A673 (cell line): ENCODE measurements at regions not wholly inside any gene's neighbourhood (a gene's known extent, or its start where the extent isn't known, plus 50 kb on each side); places are given as distances from the start of the nearest gene placed in this dataset.

Experiments used
- BruUV-seq: library from RNA; stranded (reverse); fragments of 400-500 nt; replicated peaks from 2 replicates; lab custom pipeline; 2021; lab: Mats Ljungman, UMichigan
- CTCF ChIA-PET: fragments of 300-600 bp; sonication (Branson Sonifier 250); formaldehyde crosslinking; loops from one replicate; lab custom pipeline; 2022; ENCODE audit warnings: antibody characterized with exemption; lab: Charles Lee
- POLR2A ChIA-PET: fragments of 300-600 bp; sonication (Branson Sonifier 250); formaldehyde crosslinking; loops from one replicate; lab custom pipeline; 2022; ENCODE audit warnings: antibody characterized with exemption; ENCODE audit not compliant: low non-redundant PET; lab: Charles Lee
- DNase-seq: peaks from one replicate; pipeline ENCODE4 v3.0.0-alpha.2; 2015; ENCODE audit warnings: low spot score
- H3K27ac ChIP-seq: fragments of 200-600 bp; sonication (generic); 2 replicates; pipeline ENCODE4 v1.5.1; 2016; ENCODE audit warnings: mixed run types, low read depth, mild to moderate bottlenecking, mixed read lengths, antibody characterized with exemption, low read length; ENCODE audit not compliant: poor library complexity, severe bottlenecking
- H3K27me3 ChIP-seq: fragments of 200-600 bp; sonication (generic); replicated peaks from 2 replicates; pipeline ENCODE4 v1.6.1; 2017; ENCODE audit warnings: mixed run types, low read depth, mild to moderate bottlenecking, mixed read lengths, antibody characterized with exemption, low read length; ENCODE audit not compliant: insufficient read depth, poor library complexity
- H3K36me3 ChIP-seq: fragments of 200-600 bp; sonication (generic); 2 replicates; pipeline ENCODE4 v1.6.1; 2016; ENCODE audit warnings: mixed run types, mild to moderate bottlenecking, mixed read lengths, antibody characterized with exemption, low read length; ENCODE audit not compliant: insufficient read depth, poor library complexity, severe bottlenecking
- H3K4me1 ChIP-seq: fragments of 200-600 bp; sonication (generic); 2 replicates; pipeline ENCODE4 v1.6.1; 2017; ENCODE audit warnings: mixed run types, mild to moderate bottlenecking, mixed read lengths, antibody characterized with exemption, low read length; ENCODE audit not compliant: insufficient read depth, poor library complexity, severe bottlenecking
- H3K4me3 ChIP-seq: fragments of 200-600 bp; sonication (generic); 2 replicates; pipeline ENCODE4 v1.5.1; 2016; ENCODE audit warnings: low read depth, mixed run types, mild to moderate bottlenecking, mixed read lengths, low read length; ENCODE audit not compliant: poor library complexity, severe bottlenecking
- H3K9me3 ChIP-seq: fragments of 200-600 bp; sonication (generic); 2 replicates; pipeline ENCODE4 v1.6.1; 2016; ENCODE audit warnings: mixed run types, low read depth, mild to moderate bottlenecking, mixed read lengths, antibody characterized with exemption, low read length; ENCODE audit not compliant: poor library complexity, severe bottlenecking
- CTCF ChIP-seq: fragments of 300-800, 200-600 bp; sonication (generic); conservative IDR thresholded peaks from 2 replicates; pipeline ENCODE4 v1.5.1; 2017; ENCODE audit warnings: low read depth, mild to moderate bottlenecking, antibody characterized with exemption, low read length, moderate library complexity, mixed read lengths
- EZH2 ChIP-seq: fragments of 200-600 bp; sonication (generic); IDR thresholded peaks from 2 replicates; pipeline ENCODE4 v1.6.1; 2017; ENCODE audit warnings: borderline replicate concordance, low read depth, mild to moderate bottlenecking, mixed read lengths, antibody characterized with exemption, low read length; ENCODE audit not compliant: poor library complexity, severe bottlenecking
- intact Hi-C: fragments of 100-400 bp; cut with micrococcal nuclease; formaldehyde crosslinking; loops from one replicate; pipeline ENCODE4 v1.10.0; 2022; ENCODE audit not compliant: unreplicated experiment

GRCh38 chr7:122211362-122211761, 67.3 kb upstream of the AASS start:
- Histone ChIP-seq H3K27ac (no peak overlapping the region), H3K4me3 (no peak overlapping the region), H3K36me3 (no peaks in the 10 kb centered on the region), H3K27me3 (no peaks in the 10 kb centered on the region), H3K9me3 (peaks cover 5% of the 10 kb centered on the region), H3K4me1 (no peaks in the 10 kb centered on the region)
- POLR2A ChIA-PET = no interaction called here
- CTCF ChIA-PET = no interaction called here
- no peak for DNase-seq
- TF ChIP-seq CTCF = no peak
- TF ChIP-seq EZH2 = no peak
- BruUV-seq = no TSS peak
- intact Hi-C loops = loop anchor here (10.0 kb wide), 1 partner anchor 117 kb away; no protein-coding TSS in a partner anchor

- no peak for TF ChIP-seq EZH2
- TF ChIP-seq CTCF = no peak
- Histone ChIP-seq H3K27me3 (no peaks in the 10 kb centered on the region), H3K4me1 (no peaks in the 10 kb centered on the region), H3K36me3 (no peaks in the 10 kb centered on the region), H3K4me3 (no peak overlapping the region), H3K9me3 (peaks cover 5% of the 10 kb centered on the region), H3K27ac (no peak overlapping the region)
- intact Hi-C loops = no loop called here
- no TSS peak for BruUV-seq
- ChIA-PET CTCF (no interaction called here), POLR2A (no interaction called here)
- no peak for DNase-seq
Observed at GRCh38 chr7:122206985-122207384, 62.9 kb upstream of the AASS start.

- Histone ChIP-seq H3K9me3 (peaks cover 5% of the 10 kb centered on the region), H3K36me3 (no peaks in the 10 kb centered on the region), H3K4me1 (no peaks in the 10 kb centered on the region), H3K27me3 (no peaks in the 10 kb centered on the region), H3K27ac (no peak overlapping the region), H3K4me3 (no peak overlapping the region)
- CTCF ChIA-PET = no interaction called here
- no peak for TF ChIP-seq EZH2
- no peak for TF ChIP-seq CTCF
- intact Hi-C loops = no loop called here
- BruUV-seq = no TSS peak
- POLR2A ChIA-PET = no interaction called here
- no peak for DNase-seq
Observed at GRCh38 chr7:122203814-122204213, 59.8 kb upstream of the AASS start.
